Glomerular visceral epithelial cell (primary cell): ENCODE measurements at regions not wholly inside any gene's neighbourhood (a gene's known extent, or its start where the extent isn't known, plus 50 kb on each side); places are given as distances from the start of the nearest gene placed in this dataset.

Experiments
- DNase-seq: peaks from one replicate; pipeline ENCODE4 v3.0.0-alpha.2; 2016; ENCODE audit errors: extremely low spot score

GRCh38 chr13:29713839-29714238, 118.4 kb upstream of the SLC7A1 start:
- no peak for DNase-seq

- no peak for DNase-seq
Observed at GRCh38 chr13:29711776-29712175, 116.3 kb upstream of the SLC7A1 start.

GRCh38 chr13:29710511-29710910, 115.0 kb upstream of the SLC7A1 start:
- no peak for DNase-seq

GRCh38 chr13:29709407-29710069, 114.0 kb upstream of the SLC7A1 start:
- DNase-seq: no peak

- peak; percentile 38 for DNase-seq
Observed at GRCh38 chr13:29707876-29708543, 112.5 kb upstream of the SLC7A1 start.

- no peak for DNase-seq
Observed at GRCh38 chr13:29706923-29707322, 111.4 kb upstream of the SLC7A1 start.

- DNase-seq: no peak
Observed at GRCh38 chr13:29704648-29705047, 109.2 kb upstream of the SLC7A1 start.

GRCh38 chr13:29703421-29703820, 107.9 kb upstream of the SLC7A1 start:
- DNase-seq: no peak

- no peak for DNase-seq
Observed at GRCh38 chr13:29702912-29703351, 107.4 kb upstream of the SLC7A1 start.

- no peak for DNase-seq
Observed at GRCh38 chr13:29698106-29698505, 102.6 kb upstream of the SLC7A1 start.

- no peak for DNase-seq
Observed at GRCh38 chr13:29696606-29697005, 101.1 kb upstream of the SLC7A1 start.

- no peak for DNase-seq
Observed at GRCh38 chr13:29693275-29693945, 97.9 kb upstream of the SLC7A1 start.

- DNase-seq: no peak
Observed at GRCh38 chr13:29689548-29689947, 94.1 kb upstream of the SLC7A1 start.

- DNase-seq: no peak
Observed at GRCh38 chr13:29688193-29688592, 92.7 kb upstream of the SLC7A1 start.

- DNase-seq: no peak
Observed at GRCh38 chr13:29684441-29684840, 89.0 kb upstream of the SLC7A1 start.

GRCh38 chr13:29683041-29683440, 87.6 kb upstream of the SLC7A1 start:
- DNase-seq: no peak

GRCh38 chr13:29681864-29682263, 86.4 kb upstream of the SLC7A1 start:
- no peak for DNase-seq

- no peak for DNase-seq
Observed at GRCh38 chr13:29679396-29680053, 84.0 kb upstream of the SLC7A1 start.

- DNase-seq: no peak
Observed at GRCh38 chr13:29677627-29678026, 82.1 kb upstream of the SLC7A1 start.

- peak; percentile 13 for DNase-seq
Observed at GRCh38 chr13:29676941-29677452, 81.5 kb upstream of the SLC7A1 start.

- DNase-seq: peak; percentile 65
Observed at GRCh38 chr13:29676535-29676934, 81.0 kb upstream of the SLC7A1 start.

- DNase-seq: peak; percentile 25
Observed at GRCh38 chr13:29674532-29674931, 79.0 kb upstream of the SLC7A1 start.
